PC-3 (cell line): ENCODE measurements at regions not wholly inside any gene's neighbourhood (a gene's known extent, or its start where the extent isn't known, plus 50 kb on each side); places are given as distances from the start of the nearest gene placed in this dataset.
"Not testable (repeated sequence)": the region's sequence is repeated elsewhere in the genome, so short reads cannot be mapped to it uniquely, and the experiment has no call there.

Experiments
- CTCF ChIP-seq: fragments of 300-600 bp; sonication (generic); conservative IDR thresholded peaks from 2 replicates; pipeline ENCODE4 v1.5.1; 2017; ENCODE audit warnings: antibody characterized with exemption, low read depth, mild to moderate bottlenecking, low read length
- EZH2 ChIP-seq: fragments of 300-600 bp; sonication (generic); IDR thresholded peaks from one replicate; pipeline ENCODE4 v1.6.1; 2017; ENCODE audit warnings: antibody characterized with exemption, mild to moderate bottlenecking, low read length; ENCODE audit not compliant: unreplicated experiment
- EZH2phosphoT487 ChIP-seq: fragments of 300-600 bp; sonication (generic); IDR thresholded peaks from 2 replicates; pipeline ENCODE4 v1.6.1; 2018; ENCODE audit warnings: mild to moderate bottlenecking, antibody characterized with exemption, low read length, borderline replicate concordance

- not testable (repeated sequence) for TF ChIP-seq CTCF, EZH2, EZH2phosphoT487
These were observed 87.8 kb upstream of the METTL9 start for GRCh38 chr16:21511315-21512210.
